Activated CD8-positive, alpha-beta T cell treated with anti-CD3 and anti-CD28 coated beads for 36 hours (primary cell): ENCODE measurements at regions not wholly inside any gene's neighbourhood (a gene's known extent, or its start where the extent isn't known, plus 50 kb on each side); places are given as distances from the start of the nearest gene placed in this dataset.

Experiments used
- ATAC-seq: fragments of 200-7000 bp; cut with Tn5 transposase; one replicate; pipeline ENCODE4 v1.10.0; 2021; ENCODE audit warnings: mild to moderate bottlenecking, moderate library complexity
- CTCF ChIA-PET: fragments of 350-600 bp; sonication (Branson Sonifier 250); formaldehyde crosslinking; loops from one replicate; lab custom pipeline; 2021; ENCODE audit warnings: antibody characterized with exemption; lab: Charles Lee
- POLR2A ChIA-PET: fragments of 350-600 bp; sonication (Branson Sonifier 250); formaldehyde crosslinking; loops from one replicate; lab custom pipeline; 2021; ENCODE audit warnings: antibody characterized with exemption; lab: Charles Lee
- DNase-seq: peaks from one replicate; pipeline ENCODE4 v3.0.0-alpha.2; 2020
- H3K27ac Mint-ChIP-seq: one replicate; pipeline ENCODE4 v1.8.0; 2021; ENCODE audit warnings: mild to moderate bottlenecking, mixed read lengths
- H3K27me3 Mint-ChIP-seq: one replicate; pipeline ENCODE4 v1.8.0; 2021; ENCODE audit warnings: mixed read lengths
- H3K36me3 Mint-ChIP-seq: one replicate; pipeline ENCODE4 v1.8.0; 2021; ENCODE audit warnings: low read depth, mixed read lengths
- H3K4me1 Mint-ChIP-seq: one replicate; pipeline ENCODE4 v1.8.0; 2021; ENCODE audit warnings: low read depth, mixed read lengths
- H3K4me3 Mint-ChIP-seq: one replicate; pipeline ENCODE4 v1.8.0; 2021; ENCODE audit warnings: mild to moderate bottlenecking, moderate library complexity, mixed read lengths
- H3K9me3 Mint-ChIP-seq: one replicate; pipeline ENCODE4 v1.8.0; 2021; ENCODE audit warnings: mixed read lengths
- CTCF ChIP-seq: fragments of 200-600 bp; IDR thresholded peaks from one replicate; pipeline ENCODE4 v1.8.0; 2022; ENCODE audit warnings: antibody characterized with exemption, mild to moderate bottlenecking
- intact Hi-C: fragments of 100-400 bp; cut with micrococcal nuclease; formaldehyde crosslinking; loops from one replicate; pipeline ENCODE4 v1.10.0; 2022

GRCh38 chr13:83531022-83531421, 351.3 kb downstream of the SLITRK1 start:
- intact Hi-C loops = no loop called here
- DNase-seq (no peak), ATAC-seq (no peak)
- H3K4me1 Mint-ChIP-seq = no peaks in the 10 kb centered on the region
- POLR2A ChIA-PET = no interaction called here
- no peaks in the 10 kb centered on the region for H3K36me3 Mint-ChIP-seq
- no peak for TF ChIP-seq CTCF
- CTCF ChIA-PET = no interaction called here
- no peak overlapping the region for H3K27ac Mint-ChIP-seq
- no peak overlapping the region for H3K4me3 Mint-ChIP-seq
- no peaks in the 10 kb centered on the region for H3K27me3 Mint-ChIP-seq
- peaks cover 3% of the 10 kb centered on the region for H3K9me3 Mint-ChIP-seq

GRCh38 chr13:83516781-83517180, 365.5 kb downstream of the SLITRK1 start:
- no peak for DNase-seq

GRCh38 chr13:83515268-83516015, 366.8 kb downstream of the SLITRK1 start:
- Mint-ChIP-seq H3K27me3 (no peaks in the 10 kb centered on the region), H3K36me3 (no peaks in the 10 kb centered on the region), H3K4me3 (no peak overlapping the region), H3K9me3 (peaks cover 3% of the 10 kb centered on the region), H3K27ac (no peak overlapping the region), H3K4me1 (no peaks in the 10 kb centered on the region)
- intact Hi-C loops = no loop called here
- ChIA-PET POLR2A (no interaction called here), CTCF (no interaction called here)
- TF ChIP-seq CTCF = no peak
- no peak for ATAC-seq
- no peak for DNase-seq

More at GRCh38 chr13:83516781-83517180, 365.5 kb downstream of the SLITRK1 start:
- TF ChIP-seq CTCF = no peak
- H3K27me3 Mint-ChIP-seq = no peaks in the 10 kb centered on the region
- H3K36me3 Mint-ChIP-seq = no peaks in the 10 kb centered on the region
- no peak overlapping the region for H3K4me3 Mint-ChIP-seq
- intact Hi-C loops = no loop called here
- H3K4me1 Mint-ChIP-seq = no peaks in the 10 kb centered on the region
- H3K27ac Mint-ChIP-seq = no peak overlapping the region
- ChIA-PET CTCF (no interaction called here), POLR2A (no interaction called here)
- peaks cover 3% of the 10 kb centered on the region for H3K9me3 Mint-ChIP-seq
- no peak for ATAC-seq

- Mint-ChIP-seq H3K27me3 (no peaks in the 10 kb centered on the region), H3K4me3 (no peak overlapping the region), H3K4me1 (no peaks in the 10 kb centered on the region), H3K36me3 (no peaks in the 10 kb centered on the region), H3K9me3 (peaks cover 1% of the 10 kb centered on the region), H3K27ac (no peak overlapping the region)
- TF ChIP-seq CTCF = no peak
- DNase-seq = no peak
- no peak for ATAC-seq
- POLR2A ChIA-PET = no interaction called here
- intact Hi-C loops = no loop called here
- CTCF ChIA-PET = no interaction called here
Observed at GRCh38 chr13:83508771-83509301, 373.4 kb downstream of the SLITRK1 start.

- no peak for TF ChIP-seq CTCF
- intact Hi-C loops = no loop called here
- no peak overlapping the region for H3K4me3 Mint-ChIP-seq
- peaks cover 12% of the 10 kb centered on the region for H3K9me3 Mint-ChIP-seq
- H3K27me3 Mint-ChIP-seq = no peaks in the 10 kb centered on the region
- H3K4me1 Mint-ChIP-seq = no peaks in the 10 kb centered on the region
- no peaks in the 10 kb centered on the region for H3K36me3 Mint-ChIP-seq
- DNase-seq (no peak), ATAC-seq (no peak)
- POLR2A ChIA-PET = no interaction called here
- H3K27ac Mint-ChIP-seq = no peak overlapping the region
- CTCF ChIA-PET = no interaction called here
Observed at GRCh38 chr13:83503424-83503823, 378.9 kb downstream of the SLITRK1 start.
